SK-N-SH (cell line): ENCODE measurements at regions not wholly inside any gene's neighbourhood (a gene's known extent, or its start where the extent isn't known, plus 50 kb on each side); places are given as distances from the start of the nearest gene placed in this dataset.
"Not testable (repeated sequence)": the region's sequence is repeated elsewhere in the genome, so short reads cannot be mapped to it uniquely, and the experiment has no call there.

Experiments used
- CHD2 ChIP-seq: fragments of 150-350 bp; IDR thresholded peaks from 2 replicates; pipeline ENCODE4 v1.6.1; 2018; ENCODE audit warnings: low read length; ENCODE audit not compliant: partially characterized antibody
- ELF1 ChIP-seq: IDR thresholded peaks from 2 replicates; pipeline ENCODE4 v1.4.0; 2012
- FOSL2 ChIP-seq: IDR thresholded peaks from 2 replicates; pipeline ENCODE4 v1.4.0; 2012; ENCODE audit warnings: low read depth, mild to moderate bottlenecking, moderate library complexity, borderline replicate concordance
- MEF2A ChIP-seq: IDR thresholded peaks from 2 replicates; pipeline ENCODE4 v1.4.0; 2012; ENCODE audit warnings: low read depth, borderline replicate concordance
- POLR2AphosphoS5 ChIP-seq: IDR thresholded peaks from 2 replicates; pipeline ENCODE4 v1.6.1; 2012; ENCODE audit warnings: low read depth, low read length
- RAD21 ChIP-seq: IDR thresholded peaks from 2 replicates; pipeline ENCODE4 v1.6.1; 2012; ENCODE audit warnings: mild to moderate bottlenecking, low read length
- TAF1 ChIP-seq: IDR thresholded peaks from 2 replicates; pipeline ENCODE4 v1.6.1; 2012; ENCODE audit warnings: low read depth, mild to moderate bottlenecking, low read length, moderate library complexity, borderline replicate concordance
- YY1 ChIP-seq: IDR thresholded peaks from 2 replicates; pipeline ENCODE4 v1.4.0; 2012; ENCODE audit warnings: low read depth, mild to moderate bottlenecking
- TF ChIP-seq, protein P1 (sequence below): fragments of 200-600 bp; sonication (generic); IDR thresholded peaks from 2 replicates; pipeline ENCODE4 v1.6.1; 2017; ENCODE audit warnings: antibody characterized with exemption, mild to moderate bottlenecking, moderate library complexity
- TF ChIP-seq, protein P2 (sequence below): IDR thresholded peaks from 2 replicates; pipeline ENCODE4 v1.4.0; 2012; ENCODE audit warnings: low read depth

DNA sequence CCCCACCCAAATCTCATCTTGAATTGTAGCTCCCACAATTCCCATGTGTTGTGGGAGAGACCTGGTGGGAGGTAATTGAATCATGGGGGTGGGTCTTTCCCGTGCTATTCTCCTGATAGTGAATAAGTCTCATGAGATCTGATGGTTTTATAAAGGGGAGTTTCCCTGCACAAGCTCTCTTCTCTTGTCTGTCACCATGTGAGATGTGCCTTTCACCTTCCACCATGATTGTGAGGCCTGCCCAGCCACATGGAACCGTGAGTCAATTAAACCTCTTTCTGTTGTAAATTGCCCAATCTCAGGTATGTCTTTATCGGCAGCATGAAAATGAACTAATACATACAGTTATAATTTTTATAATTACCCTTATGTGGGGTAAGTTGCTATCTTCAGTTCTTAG is 952.3 kb upstream of the PCDH20 start:
- TF ChIP-seq YY1, ELF1, RAD21, TAF1, MEF2A, FOSL2, CHD2, POLR2AphosphoS5: not testable (repeated sequence)
- TF ChIP-seq, protein P1, sequence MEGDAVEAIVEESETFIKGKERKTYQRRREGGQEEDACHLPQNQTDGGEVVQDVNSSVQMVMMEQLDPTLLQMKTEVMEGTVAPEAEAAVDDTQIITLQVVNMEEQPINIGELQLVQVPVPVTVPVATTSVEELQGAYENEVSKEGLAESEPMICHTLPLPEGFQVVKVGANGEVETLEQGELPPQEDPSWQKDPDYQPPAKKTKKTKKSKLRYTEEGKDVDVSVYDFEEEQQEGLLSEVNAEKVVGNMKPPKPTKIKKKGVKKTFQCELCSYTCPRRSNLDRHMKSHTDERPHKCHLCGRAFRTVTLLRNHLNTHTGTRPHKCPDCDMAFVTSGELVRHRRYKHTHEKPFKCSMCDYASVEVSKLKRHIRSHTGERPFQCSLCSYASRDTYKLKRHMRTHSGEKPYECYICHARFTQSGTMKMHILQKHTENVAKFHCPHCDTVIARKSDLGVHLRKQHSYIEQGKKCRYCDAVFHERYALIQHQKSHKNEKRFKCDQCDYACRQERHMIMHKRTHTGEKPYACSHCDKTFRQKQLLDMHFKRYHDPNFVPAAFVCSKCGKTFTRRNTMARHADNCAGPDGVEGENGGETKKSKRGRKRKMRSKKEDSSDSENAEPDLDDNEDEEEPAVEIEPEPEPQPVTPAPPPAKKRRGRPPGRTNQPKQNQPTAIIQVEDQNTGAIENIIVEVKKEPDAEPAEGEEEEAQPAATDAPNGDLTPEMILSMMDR, result not testable (repeated sequence)
- TF ChIP-seq, protein P2, sequence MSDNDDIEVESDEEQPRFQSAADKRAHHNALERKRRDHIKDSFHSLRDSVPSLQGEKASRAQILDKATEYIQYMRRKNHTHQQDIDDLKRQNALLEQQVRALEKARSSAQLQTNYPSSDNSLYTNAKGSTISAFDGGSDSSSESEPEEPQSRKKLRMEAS, result not testable (repeated sequence)
